ENCODE measurements at regions not wholly inside any gene's neighbourhood (a gene's known extent, or its start where the extent isn't known, plus 50 kb on each side); places are given as distances from the start of the nearest gene placed in this dataset.
"Not testable (repeated sequence)": the region's sequence is repeated elsewhere in the genome, so short reads cannot be mapped to it uniquely, and the experiment has no call there.

- no peak for DNase-seq
Observed at GRCh38 chr2:180829261-180829660, 151.1 kb upstream of the UBE2E3 start.

- no peak for DNase-seq
Observed at GRCh38 chr2:180828756-180829155, 151.6 kb upstream of the UBE2E3 start.

- DNase-seq: no peak
Observed at GRCh38 chr2:180823546-180824141, 156.8 kb upstream of the UBE2E3 start.

GRCh38 chr2:180819106-180819505 lies 161.3 kb upstream of the UBE2E3 start:
- DNase-seq: no peak

GRCh38 chr2:180818700-180819099 lies 161.7 kb upstream of the UBE2E3 start:
- DNase-seq: not testable (repeated sequence)

GRCh38 chr2:180799141-180799540 lies 181.3 kb upstream of the UBE2E3 start:
- DNase-seq: no peak

- no peak for DNase-seq
Observed at GRCh38 chr2:180790891-180791290, 189.5 kb upstream of the UBE2E3 start.

GRCh38 chr2:180787330-180787729 lies 193.1 kb upstream of the UBE2E3 start:
- no peak for DNase-seq

- no peak for DNase-seq
Observed at GRCh38 chr2:180781276-180781675, 199.1 kb upstream of the UBE2E3 start.

- no peak for DNase-seq
Observed at GRCh38 chr2:180778291-180778690, 202.1 kb upstream of the UBE2E3 start.

- no peak for DNase-seq
Observed at GRCh38 chr2:180776921-180777320, 203.5 kb upstream of the UBE2E3 start.

- no peak for DNase-seq
Observed at GRCh38 chr2:180775711-180776110, 204.7 kb upstream of the UBE2E3 start.

- DNase-seq: not testable (repeated sequence)
Observed at GRCh38 chr2:180765316-180765715, 215.1 kb upstream of the UBE2E3 start.

GRCh38 chr2:180763263-180763989 lies 217.0 kb upstream of the UBE2E3 start:
- DNase-seq: no peak

GRCh38 chr2:180761224-180761623 lies 219.2 kb upstream of the UBE2E3 start:
- peak in 1 of 5 experiments; percentile 12 for DNase-seq

GRCh38 chr2:180759631-180760030 lies 220.8 kb upstream of the UBE2E3 start:
- DNase-seq: no peak

- no peak for DNase-seq
Observed at GRCh38 chr2:180753809-180754761, 226.3 kb upstream of the UBE2E3 start.

- no peak for DNase-seq
Observed at GRCh38 chr2:180751306-180751920, 229.0 kb upstream of the UBE2E3 start.

- DNase-seq: no peak
Observed at GRCh38 chr2:180747728-180748127, 232.7 kb upstream of the UBE2E3 start.

- no peak for DNase-seq
Observed at GRCh38 chr2:180743401-180743800, 237.0 kb upstream of the UBE2E3 start.

GRCh38 chr2:180742801-180743200 lies 237.6 kb upstream of the UBE2E3 start:
- DNase-seq: no peak

GRCh38 chr2:180739070-180739469 lies 241.3 kb upstream of the UBE2E3 start:
- no peak for DNase-seq

- no peak for DNase-seq
Observed at GRCh38 chr2:180735799-180736198, 244.6 kb upstream of the UBE2E3 start.
